ENCODE measurements at regions not wholly inside any gene's neighbourhood (a gene's known extent, or its start where the extent isn't known, plus 50 kb on each side); places are given as distances from the start of the nearest gene placed in this dataset.

- Histone ChIP-seq H3K4me3 (ENCODE audit: low read length) (no peak overlapping the region), H3K9ac (ENCODE audit: low read length) (no peak overlapping the region), H3K9me3 (ENCODE audit: control insufficient read depth, low read depth, low read length) (no peaks in the 10 kb centered on the region), H3K27ac (ENCODE audit: low read length) (no peak overlapping the region), H3K27me3 (ENCODE audit: control insufficient read depth, insufficient read depth, low read length) (no peaks in the 10 kb centered on the region), H3K36me3 (ENCODE audit: control insufficient read depth, low read depth, low read length) (no peaks in the 10 kb centered on the region), H3K4me1 (ENCODE audit: control insufficient read depth, low read depth, low read length) (peaks cover 10% of the 10 kb centered on the region)
Observed at GRCh38 chr1:68317543-68317942, 85.2 kb upstream of the WLS start.

- Histone ChIP-seq H3K9ac (ENCODE audit: low read length) (no peak overlapping the region), H3K27me3 (ENCODE audit: control insufficient read depth, insufficient read depth, low read length) (no peaks in the 10 kb centered on the region), H3K4me3 (ENCODE audit: low read length) (no peak overlapping the region), H3K9me3 (ENCODE audit: control insufficient read depth, low read depth, low read length) (no peaks in the 10 kb centered on the region), H3K27ac (ENCODE audit: low read length) (no peak overlapping the region), H3K36me3 (ENCODE audit: control insufficient read depth, low read depth, low read length) (no peaks in the 10 kb centered on the region), H3K4me1 (ENCODE audit: control insufficient read depth, low read depth, low read length) (peaks cover 5% of the 10 kb centered on the region)
Observed at GRCh38 chr1:68314151-68314780, 81.9 kb upstream of the WLS start.

- Histone ChIP-seq H3K9me3 (ENCODE audit: control insufficient read depth, low read depth, low read length) (no peaks in the 10 kb centered on the region), H3K4me3 (ENCODE audit: low read length) (no peak overlapping the region), H3K4me1 (ENCODE audit: control insufficient read depth, low read depth, low read length) (peaks cover 5% of the 10 kb centered on the region), H3K36me3 (ENCODE audit: control insufficient read depth, low read depth, low read length) (no peaks in the 10 kb centered on the region), H3K27ac (ENCODE audit: low read length) (no peak overlapping the region), H3K27me3 (ENCODE audit: control insufficient read depth, insufficient read depth, low read length) (no peaks in the 10 kb centered on the region), H3K9ac (ENCODE audit: low read length) (no peak overlapping the region)
Observed at GRCh38 chr1:68313735-68314134, 81.4 kb upstream of the WLS start.

- no peak overlapping the region for H3K27ac ChIP-seq (ENCODE audit: low read length)
- no peak overlapping the region for H3K4me3 ChIP-seq (ENCODE audit: low read length)
- H3K4me1 ChIP-seq (ENCODE audit: control insufficient read depth, low read depth, low read length) = no peaks in the 10 kb centered on the region
- H3K9ac ChIP-seq (ENCODE audit: low read length) = no peak overlapping the region
- no peaks in the 10 kb centered on the region for H3K36me3 ChIP-seq (ENCODE audit: control insufficient read depth, low read depth, low read length)
- H3K9me3 ChIP-seq (ENCODE audit: control insufficient read depth, low read depth, low read length) = no peaks in the 10 kb centered on the region
- no peaks in the 10 kb centered on the region for H3K27me3 ChIP-seq (ENCODE audit: control insufficient read depth, insufficient read depth, low read length)
Observed at GRCh38 chr1:68308034-68308433, 75.7 kb upstream of the WLS start.

GRCh38 chr1:68307378-68307787 lies 75.1 kb upstream of the WLS start:
- H3K4me3 ChIP-seq (ENCODE audit: low read length) = no peak overlapping the region
- H3K27me3 ChIP-seq (ENCODE audit: control insufficient read depth, insufficient read depth, low read length) = no peaks in the 10 kb centered on the region
- no peak overlapping the region for H3K9ac ChIP-seq (ENCODE audit: low read length)
- H3K36me3 ChIP-seq (ENCODE audit: control insufficient read depth, low read depth, low read length) = no peaks in the 10 kb centered on the region
- no peaks in the 10 kb centered on the region for H3K9me3 ChIP-seq (ENCODE audit: control insufficient read depth, low read depth, low read length)
- H3K27ac ChIP-seq (ENCODE audit: low read length) = no peak overlapping the region
- no peaks in the 10 kb centered on the region for H3K4me1 ChIP-seq (ENCODE audit: control insufficient read depth, low read depth, low read length)

GRCh38 chr1:68301471-68302001 lies 69.2 kb upstream of the WLS start:
- Histone ChIP-seq H3K4me3 (ENCODE audit: low read length) (no peak overlapping the region), H3K9me3 (ENCODE audit: control insufficient read depth, low read depth, low read length) (no peaks in the 10 kb centered on the region), H3K9ac (ENCODE audit: low read length) (no peak overlapping the region), H3K27me3 (ENCODE audit: control insufficient read depth, insufficient read depth, low read length) (peaks cover 24% of the 10 kb centered on the region), H3K4me1 (ENCODE audit: control insufficient read depth, low read depth, low read length) (no peaks in the 10 kb centered on the region), H3K36me3 (ENCODE audit: control insufficient read depth, low read depth, low read length) (no peaks in the 10 kb centered on the region), H3K27ac (ENCODE audit: low read length) (no peak overlapping the region)

GRCh38 chr1:68294367-68295066 lies 62.2 kb upstream of the WLS start:
- H3K27ac ChIP-seq (ENCODE audit: low read length) = no peak overlapping the region
- peaks cover 85% of the 10 kb centered on the region for H3K27me3 ChIP-seq (ENCODE audit: control insufficient read depth, insufficient read depth, low read length)
- H3K9me3 ChIP-seq (ENCODE audit: control insufficient read depth, low read depth, low read length) = no peaks in the 10 kb centered on the region
- H3K9ac ChIP-seq (ENCODE audit: low read length) = no peak overlapping the region
- H3K4me1 ChIP-seq (ENCODE audit: control insufficient read depth, low read depth, low read length) = peaks cover 37% of the 10 kb centered on the region
- H3K4me3 ChIP-seq (ENCODE audit: low read length) = peak overlapping the region; percentile 45
- no peaks in the 10 kb centered on the region for H3K36me3 ChIP-seq (ENCODE audit: control insufficient read depth, low read depth, low read length)

- H3K27me3 ChIP-seq (ENCODE audit: control insufficient read depth, insufficient read depth, low read length) = peaks cover 86% of the 10 kb centered on the region
- no peaks in the 10 kb centered on the region for H3K36me3 ChIP-seq (ENCODE audit: control insufficient read depth, low read depth, low read length)
- peak overlapping the region; percentile 45 for H3K4me3 ChIP-seq (ENCODE audit: low read length)
- no peaks in the 10 kb centered on the region for H3K9me3 ChIP-seq (ENCODE audit: control insufficient read depth, low read depth, low read length)
- peak overlapping the region; percentile 4 for H3K9ac ChIP-seq (ENCODE audit: low read length)
- peaks cover 37% of the 10 kb centered on the region for H3K4me1 ChIP-seq (ENCODE audit: control insufficient read depth, low read depth, low read length)
- no peak overlapping the region for H3K27ac ChIP-seq (ENCODE audit: low read length)
Observed at GRCh38 chr1:68293609-68294366, 61.5 kb upstream of the WLS start.

GRCh38 chr1:68293122-68293521 lies 60.8 kb upstream of the WLS start:
- peaks cover 80% of the 10 kb centered on the region for H3K27me3 ChIP-seq (ENCODE audit: control insufficient read depth, insufficient read depth, low read length)
- peak overlapping the region; percentile 45 for H3K4me3 ChIP-seq (ENCODE audit: low read length)
- H3K9ac ChIP-seq (ENCODE audit: low read length) = peak overlapping the region; percentile 4
- H3K36me3 ChIP-seq (ENCODE audit: control insufficient read depth, low read depth, low read length) = no peaks in the 10 kb centered on the region
- H3K27ac ChIP-seq (ENCODE audit: low read length) = no peak overlapping the region
- peaks cover 37% of the 10 kb centered on the region for H3K4me1 ChIP-seq (ENCODE audit: control insufficient read depth, low read depth, low read length)
- H3K9me3 ChIP-seq (ENCODE audit: control insufficient read depth, low read depth, low read length) = no peaks in the 10 kb centered on the region

- peaks cover 70% of the 10 kb centered on the region for H3K27me3 ChIP-seq (ENCODE audit: control insufficient read depth, insufficient read depth, low read length)
- H3K4me1 ChIP-seq (ENCODE audit: control insufficient read depth, low read depth, low read length) = peaks cover 37% of the 10 kb centered on the region
- H3K9ac ChIP-seq (ENCODE audit: low read length) = no peak overlapping the region
- no peaks in the 10 kb centered on the region for H3K9me3 ChIP-seq (ENCODE audit: control insufficient read depth, low read depth, low read length)
- no peak overlapping the region for H3K4me3 ChIP-seq (ENCODE audit: low read length)
- no peaks in the 10 kb centered on the region for H3K36me3 ChIP-seq (ENCODE audit: control insufficient read depth, low read depth, low read length)
- H3K27ac ChIP-seq (ENCODE audit: low read length) = no peak overlapping the region
Observed at GRCh38 chr1:68291688-68292384, 59.5 kb upstream of the WLS start.

GRCh38 chr1:68287241-68287640 lies 54.9 kb upstream of the WLS start:
- H3K4me3 ChIP-seq (ENCODE audit: low read length) = no peak overlapping the region
- no peaks in the 10 kb centered on the region for H3K9me3 ChIP-seq (ENCODE audit: control insufficient read depth, low read depth, low read length)
- H3K9ac ChIP-seq (ENCODE audit: low read length) = no peak overlapping the region
- H3K36me3 ChIP-seq (ENCODE audit: control insufficient read depth, low read depth, low read length) = no peaks in the 10 kb centered on the region
- peaks cover 11% of the 10 kb centered on the region for H3K4me1 ChIP-seq (ENCODE audit: control insufficient read depth, low read depth, low read length)
- no peak overlapping the region for H3K27ac ChIP-seq (ENCODE audit: low read length)
- peaks cover 28% of the 10 kb centered on the region for H3K27me3 ChIP-seq (ENCODE audit: control insufficient read depth, insufficient read depth, low read length)
